Natural killer cell (primary cell): ENCODE measurements at regions not wholly inside any gene's neighbourhood (a gene's known extent, or its start where the extent isn't known, plus 50 kb on each side); places are given as distances from the start of the nearest gene placed in this dataset.

Experiments used
- ATAC-seq, 3 donors: fragments of 150-1000 bp in 2 of 3; fragments of 200-7000 bp in 1 of 3; cut with Tn5 transposase; 1 replicate in 1 of 3; 2 replicates in 2 of 3; pipeline ENCODE4 v1.10.0; 2021; ENCODE audit warnings: mild to moderate bottlenecking in 2 of 3, moderate library complexity in 2 of 3
- DNase-seq, 2 donors: peaks; one replicate each; pipeline versions ENCODE4 v3.0.0 to v3.0.0-alpha.2; 2013 to 2021; ENCODE audit warnings: mixed read lengths in 1 of 2
- H3K27ac ChIP-seq: one replicate; pipeline ENCODE4 v1.5.1; 2013; ENCODE audit warnings: mild to moderate bottlenecking, low read length
- H3K27me3 ChIP-seq: one replicate; pipeline ENCODE4 v1.6.1; 2013; ENCODE audit warnings: low read length; ENCODE audit not compliant: control insufficient read depth, insufficient read depth
- H3K36me3 ChIP-seq: one replicate; pipeline ENCODE4 v1.6.1; 2013; ENCODE audit warnings: low read length; ENCODE audit not compliant: control insufficient read depth, insufficient read depth
- H3K4me1 ChIP-seq: one replicate; pipeline ENCODE4 v1.6.1; 2013; ENCODE audit warnings: low read length; ENCODE audit not compliant: control insufficient read depth, insufficient read depth
- H3K4me3 ChIP-seq: one replicate; pipeline ENCODE4 v1.5.1; 2013; ENCODE audit warnings: low read length
- H3K9me3 ChIP-seq: one replicate; pipeline ENCODE4 v1.6.1; 2013; ENCODE audit warnings: low read length; ENCODE audit not compliant: control insufficient read depth, insufficient read depth
- H3K27ac Mint-ChIP-seq, 2 donors: one replicate each; pipeline ENCODE4 v1.8.0; 2022; ENCODE audit warnings: mild to moderate bottlenecking in 2 of 2, mixed read lengths in 2 of 2, moderate library complexity in 1 of 2
- H3K27me3 Mint-ChIP-seq, 2 donors: one replicate each; pipeline ENCODE4 v1.8.0; 2022; ENCODE audit warnings: low read depth in 2 of 2, mixed read lengths in 2 of 2
- H3K36me3 Mint-ChIP-seq: one replicate; pipeline ENCODE4 v1.8.0; 2022; ENCODE audit warnings: mixed read lengths
- H3K4me1 Mint-ChIP-seq, 2 donors: one replicate each; pipeline ENCODE4 v1.8.0; 2022; ENCODE audit warnings: mixed read lengths in 2 of 2
- H3K4me3 Mint-ChIP-seq: one replicate; pipeline ENCODE4 v1.8.0; 2022; ENCODE audit warnings: mild to moderate bottlenecking, moderate library complexity, mixed read lengths
- H3K9me3 Mint-ChIP-seq, 2 donors: one replicate each; pipeline ENCODE4 v1.8.0; 2022; ENCODE audit warnings: mixed read lengths in 2 of 2
- CTCF ChIP-seq: fragments of 200-600 bp; IDR thresholded peaks from one replicate; pipeline ENCODE4 v1.8.0; 2022; ENCODE audit warnings: antibody characterized with exemption
- WGBS: methylation state at CpG from one replicate; pipeline ENCODE4 v1.1.7; 2013; ENCODE audit warnings: missing lambda C conversion rate; ENCODE audit not compliant: insufficient coverage; 5-methylcytosine and 5-hydroxymethylcytosine counted together
- intact Hi-C: fragments of 100-400 bp; cut with micrococcal nuclease; formaldehyde crosslinking; loops from one replicate; pipeline ENCODE4 v1.14.2; 2022

GRCh38 chr9:80649496-80649895 lies 1039.9 kb downstream of the TLE1 start:
- no peaks in the 10 kb centered on the region for H3K27me3 Mint-ChIP-seq
- 73% methylated on average over 2 of the region's 2 CpGs for WGBS
- no peaks in the 10 kb centered on the region for H3K36me3 Mint-ChIP-seq
- Histone ChIP-seq H3K4me3 (no peak overlapping the region), H3K27me3 (no peaks in the 10 kb centered on the region), H3K27ac (no peak overlapping the region), H3K36me3 (no peaks in the 10 kb centered on the region), H3K4me1 (no peaks in the 10 kb centered on the region), H3K9me3 (no peaks in the 10 kb centered on the region)
- no peak for ATAC-seq
- intact Hi-C loops = no loop called here
- no peak overlapping the region for H3K4me3 Mint-ChIP-seq
- H3K27ac Mint-ChIP-seq = no peak overlapping the region
- DNase-seq = no peak
- H3K9me3 Mint-ChIP-seq = no peaks in the 10 kb centered on the region
- H3K4me1 Mint-ChIP-seq = no peaks in the 10 kb centered on the region
- no peak for TF ChIP-seq CTCF

DNA sequence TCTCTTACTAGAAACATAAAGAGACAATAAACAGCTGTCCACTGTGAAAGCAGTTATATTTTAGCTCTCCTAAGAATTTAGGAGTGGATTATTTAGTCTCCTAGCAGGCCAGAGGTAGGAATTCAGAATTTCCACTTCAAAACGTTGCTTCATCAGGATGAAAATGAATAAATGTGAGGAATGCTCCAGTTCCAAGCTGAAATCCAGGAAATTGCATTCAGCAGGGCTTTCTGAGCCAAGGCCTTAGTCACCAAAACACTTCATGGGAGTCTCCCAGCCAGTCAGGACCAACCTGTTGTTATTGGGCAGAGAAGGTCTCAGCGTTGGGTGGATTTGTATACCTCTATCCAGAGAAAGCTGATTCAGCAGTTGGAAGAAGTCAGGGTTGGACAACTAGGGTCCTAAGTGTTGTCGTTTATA lies 1040.3 kb downstream of the TLE1 start:
- DNase-seq (no peak), ATAC-seq (no peak)
- Mint-ChIP-seq H3K27me3 (no peaks in the 10 kb centered on the region), H3K27ac (no peak overlapping the region), H3K4me3 (no peak overlapping the region), H3K36me3 (no peaks in the 10 kb centered on the region), H3K4me1 (no peaks in the 10 kb centered on the region), H3K9me3 (peaks cover 0 to under 1% of the 10 kb centered on the region in 2 donors)
- Histone ChIP-seq H3K27ac (no peak overlapping the region), H3K4me1 (no peaks in the 10 kb centered on the region), H3K36me3 (no peaks in the 10 kb centered on the region), H3K9me3 (no peaks in the 10 kb centered on the region), H3K27me3 (no peaks in the 10 kb centered on the region), H3K4me3 (no peak overlapping the region)
- intact Hi-C loops = no loop called here
- no peak for TF ChIP-seq CTCF
- 64% methylated on average over 3 of the region's 3 CpGs for WGBS

GRCh38 chr9:80648336-80648735 lies 1041.0 kb downstream of the TLE1 start:
- H3K9me3 ChIP-seq = no peaks in the 10 kb centered on the region
- intact Hi-C loops = no loop called here
- Mint-ChIP-seq H3K9me3 (peaks cover 2 to 3% of the 10 kb centered on the region in 2 donors), H3K4me1 (no peaks in the 10 kb centered on the region), H3K36me3 (no peaks in the 10 kb centered on the region), H3K27ac (no peak overlapping the region), H3K4me3 (no peak overlapping the region), H3K27me3 (no peaks in the 10 kb centered on the region)
- H3K27ac ChIP-seq = no peak overlapping the region
- no peak for TF ChIP-seq CTCF
- H3K4me3 ChIP-seq = no peak overlapping the region
- no peak for DNase-seq
- no peaks in the 10 kb centered on the region for H3K27me3 ChIP-seq
- ATAC-seq = no peak
- H3K4me1 ChIP-seq = no peaks in the 10 kb centered on the region
- 67% methylated on average over 1 of the region's 1 CpG for WGBS
- no peaks in the 10 kb centered on the region for H3K36me3 ChIP-seq

DNA sequence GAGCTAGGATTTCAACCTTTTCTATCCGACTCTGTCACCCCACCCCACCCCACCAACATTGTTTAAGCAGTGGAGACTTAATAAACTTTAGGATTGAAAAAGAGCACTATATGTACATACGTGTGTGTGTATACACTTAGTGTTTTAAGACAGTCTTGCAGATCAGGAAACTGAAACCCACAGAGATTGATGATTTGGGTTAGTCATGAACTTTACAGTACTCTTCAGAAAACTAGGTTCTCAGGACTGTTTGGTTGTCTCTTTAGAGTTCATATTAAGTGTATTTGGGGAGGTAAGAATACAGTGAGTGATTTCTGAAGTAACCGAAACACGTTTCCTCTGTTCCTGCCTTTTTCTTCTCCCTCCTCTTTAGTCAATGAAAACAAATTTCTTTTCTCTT lies 1043.1 kb downstream of the TLE1 start:
- no peak overlapping the region for H3K4me3 ChIP-seq
- DNase-seq (no peak), ATAC-seq (no peak)
- H3K36me3 Mint-ChIP-seq = no peaks in the 10 kb centered on the region
- no peak overlapping the region for H3K4me3 Mint-ChIP-seq
- TF ChIP-seq CTCF = no peak
- no peak overlapping the region for H3K27ac ChIP-seq
- intact Hi-C loops = no loop called here
- H3K4me1 Mint-ChIP-seq = no peaks in the 10 kb centered on the region
- H3K9me3 Mint-ChIP-seq = peaks cover 2 to 3% of the 10 kb centered on the region in 2 donors
- H3K27me3 ChIP-seq = no peaks in the 10 kb centered on the region
- no peak overlapping the region for H3K27ac Mint-ChIP-seq
- no peaks in the 10 kb centered on the region for H3K27me3 Mint-ChIP-seq
- no peaks in the 10 kb centered on the region for H3K4me1 ChIP-seq
- no peaks in the 10 kb centered on the region for H3K9me3 ChIP-seq
- 71% methylated on average over 1 of the region's 4 CpGs for WGBS
- no peaks in the 10 kb centered on the region for H3K36me3 ChIP-seq
